ENCODE measurements at regions not wholly inside any gene's neighbourhood (a gene's known extent, or its start where the extent isn't known, plus 50 kb on each side); places are given as distances from the start of the nearest gene placed in this dataset.
"Not testable (repeated sequence)": the region's sequence is repeated elsewhere in the genome, so short reads cannot be mapped to it uniquely, and the experiment has no call there.

DNA sequence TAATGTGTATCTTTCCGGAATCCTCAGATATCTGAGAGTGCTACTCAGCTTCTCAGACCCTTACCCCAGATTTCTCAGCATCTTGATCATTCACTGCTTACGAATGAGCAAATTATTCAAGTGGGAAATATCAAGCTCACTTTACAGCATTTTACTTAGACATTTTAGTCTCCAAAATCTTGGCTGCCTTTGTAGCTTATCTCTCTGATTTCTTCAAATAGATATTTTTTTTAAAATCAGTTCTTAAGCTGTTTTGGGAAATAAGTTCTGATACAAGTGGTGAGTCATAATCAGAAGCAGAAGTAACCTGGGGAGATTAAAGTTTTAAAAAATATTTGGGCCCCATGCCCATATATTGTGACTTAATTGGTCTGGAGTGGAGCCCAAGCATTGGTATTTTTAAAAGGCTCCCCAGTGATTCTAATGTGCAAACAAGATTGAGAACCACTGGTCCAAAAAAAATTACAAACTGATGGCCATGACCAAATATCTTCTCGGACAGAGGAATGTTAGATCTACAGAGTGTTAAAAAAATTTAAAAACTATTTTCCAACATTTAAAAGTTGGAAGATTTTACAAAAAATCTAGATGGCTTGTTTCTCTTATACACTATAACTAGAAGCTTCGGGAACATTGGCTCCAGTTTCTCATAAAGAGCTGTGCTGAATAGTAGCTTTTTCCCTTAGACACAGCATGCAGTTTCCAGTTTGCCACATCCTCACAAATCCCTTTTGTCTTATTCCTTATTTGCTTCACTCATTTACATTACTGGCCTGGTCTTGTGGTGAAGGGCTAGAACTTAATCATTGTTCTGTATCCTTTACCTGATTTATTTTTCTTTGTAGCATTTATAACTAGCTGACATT lies 87.8 kb upstream of the BMAL1 start:
- H3K4me1 ChIP-seq (ENCODE audit: insufficient read depth, low read length): no peaks in the 10 kb centered on the region
- H3K27me3 ChIP-seq (ENCODE audit: control insufficient read depth in 1 of 2, insufficient read depth in 2 of 2, low read length in 2 of 2): no peaks in the 10 kb centered on the region
- H3K9me3 ChIP-seq (ENCODE audit: low read length): peaks cover 5% of the 10 kb centered on the region
- H3K27ac ChIP-seq (ENCODE audit: low read depth, low read length): no peak overlapping the region
- no peak overlapping the region for H3K9ac ChIP-seq (ENCODE audit: low read length)
- H3K36me3 ChIP-seq (ENCODE audit: insufficient read depth, low read length): no peaks in the 10 kb centered on the region
- H3K4me3 ChIP-seq (ENCODE audit: low read depth in 1 of 2, low read length in 2 of 2): no peak overlapping the region

DNA sequence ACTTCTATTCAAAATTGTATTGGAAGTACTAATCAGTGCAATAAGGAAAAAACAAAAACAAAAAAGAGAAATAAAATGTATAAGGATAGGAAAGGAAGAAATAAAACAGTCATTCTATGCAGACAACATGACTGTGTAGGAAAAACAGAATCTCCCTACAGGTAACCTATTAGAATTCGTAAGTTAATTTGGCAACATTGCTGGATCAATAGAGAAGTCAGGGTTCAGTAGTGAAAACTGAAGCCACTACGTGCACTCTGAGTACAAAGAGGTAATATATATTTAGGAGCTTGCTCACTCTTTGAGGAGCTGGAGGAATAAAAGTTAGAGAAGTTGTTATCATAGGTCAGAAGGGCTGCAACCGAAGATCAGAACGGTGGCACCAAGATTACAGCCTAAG lies 84.0 kb upstream of the BMAL1 start:
- Histone ChIP-seq H3K9ac (ENCODE audit: low read length) (no peak overlapping the region), H3K36me3 (ENCODE audit: insufficient read depth, low read length) (no peaks in the 10 kb centered on the region), H3K4me1 (ENCODE audit: insufficient read depth, low read length) (no peaks in the 10 kb centered on the region), H3K27me3 (ENCODE audit: control insufficient read depth in 1 of 2, insufficient read depth in 2 of 2, low read length in 2 of 2) (no peaks in the 10 kb centered on the region), H3K4me3 (ENCODE audit: low read depth in 1 of 2, low read length in 2 of 2) (no peak overlapping the region), H3K27ac (ENCODE audit: low read depth, low read length) (no peak overlapping the region), H3K9me3 (ENCODE audit: low read length) (peaks cover 9% of the 10 kb centered on the region)

DNA sequence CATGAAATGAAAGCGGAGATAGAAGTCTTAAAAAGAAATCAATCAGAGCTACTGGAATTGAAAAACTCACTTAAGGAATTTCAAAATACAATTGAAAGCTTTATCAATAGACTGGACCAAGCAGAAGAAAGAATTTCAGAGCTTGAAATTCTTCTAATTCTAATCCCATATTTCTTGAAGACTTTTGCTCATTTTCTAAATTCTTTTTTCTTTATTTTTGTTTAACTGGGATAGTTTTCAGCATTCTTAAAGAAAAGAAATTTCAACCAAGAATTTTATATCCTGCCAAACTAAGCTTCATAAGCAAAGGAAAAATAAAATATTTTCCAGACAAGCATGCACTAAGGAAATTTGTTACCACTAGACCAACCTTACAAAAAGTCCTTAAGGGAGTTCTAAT lies 80.2 kb upstream of the BMAL1 start:
- H3K9ac ChIP-seq (ENCODE audit: low read length); H3K4me1 ChIP-seq (ENCODE audit: insufficient read depth, low read length); H3K4me3 ChIP-seq (ENCODE audit: low read depth in 1 of 2, low read length in 2 of 2); H3K36me3 ChIP-seq (ENCODE audit: insufficient read depth, low read length); H3K9me3 ChIP-seq (ENCODE audit: low read length); H3K27ac ChIP-seq (ENCODE audit: low read depth, low read length); H3K27me3 ChIP-seq (ENCODE audit: control insufficient read depth in 1 of 2, insufficient read depth in 2 of 2, low read length in 2 of 2): not testable (repeated sequence)

DNA sequence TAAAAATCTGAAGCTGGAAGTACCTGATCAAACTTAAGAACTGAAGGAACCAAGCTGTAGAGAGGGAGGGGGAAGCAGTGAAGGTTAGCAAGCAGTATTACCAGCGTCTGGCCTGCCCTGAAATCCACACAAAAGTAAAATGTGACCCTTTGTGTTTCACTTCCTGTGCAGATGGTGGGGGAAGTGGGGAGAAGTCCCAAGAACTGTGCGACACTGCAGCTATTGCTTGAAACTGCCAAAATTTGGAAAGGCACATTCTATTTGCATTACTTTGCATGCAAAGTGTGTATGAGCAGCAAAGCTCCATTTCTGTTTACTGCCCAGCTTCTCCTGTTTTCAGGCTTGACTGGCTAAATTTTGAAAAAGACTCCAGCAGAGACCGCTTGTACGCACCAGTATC lies 72.1 kb upstream of the BMAL1 start:
- Histone ChIP-seq H3K9me3 (ENCODE audit: low read length) (no peaks in the 10 kb centered on the region), H3K27ac (ENCODE audit: low read depth, low read length) (no peak overlapping the region), H3K9ac (ENCODE audit: low read length) (no peak overlapping the region), H3K27me3 (ENCODE audit: control insufficient read depth in 1 of 2, insufficient read depth in 2 of 2, low read length in 2 of 2) (no peaks in the 10 kb centered on the region), H3K4me3 (ENCODE audit: low read depth in 1 of 2, low read length in 2 of 2) (no peak overlapping the region), H3K36me3 (ENCODE audit: insufficient read depth, low read length) (no peaks in the 10 kb centered on the region), H3K4me1 (ENCODE audit: insufficient read depth, low read length) (no peaks in the 10 kb centered on the region)

DNA sequence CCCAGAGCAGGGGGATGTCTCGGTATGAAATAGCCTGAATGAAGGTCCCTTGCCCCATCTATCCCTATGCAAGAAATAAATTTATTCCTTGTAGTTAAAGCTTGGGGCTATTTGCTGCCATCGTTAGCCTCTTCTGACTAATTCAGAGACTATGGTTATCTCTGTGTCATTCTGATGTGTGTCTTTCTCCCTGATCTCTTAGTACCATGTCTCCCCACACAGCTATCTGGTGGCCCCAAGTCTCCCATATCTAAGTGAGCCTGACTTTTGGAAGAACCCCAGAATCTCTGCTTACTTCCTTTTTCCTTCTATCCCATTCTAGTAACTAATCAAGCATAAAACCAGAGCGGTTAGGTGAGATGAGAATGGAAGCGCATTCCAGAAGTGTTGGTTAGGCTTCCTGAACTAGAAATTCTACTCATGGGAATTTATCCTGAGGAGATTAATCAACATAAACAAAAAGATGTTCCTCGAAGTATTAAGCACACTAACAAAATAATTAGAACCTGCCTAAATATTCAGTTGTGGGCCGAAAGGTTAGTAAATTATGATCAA lies 71.4 kb upstream of the BMAL1 start:
- Histone ChIP-seq H3K27me3 (ENCODE audit: control insufficient read depth in 1 of 2, insufficient read depth in 2 of 2, low read length in 2 of 2) (no peaks in the 10 kb centered on the region), H3K36me3 (ENCODE audit: insufficient read depth, low read length) (no peaks in the 10 kb centered on the region), H3K9me3 (ENCODE audit: low read length) (no peaks in the 10 kb centered on the region), H3K4me1 (ENCODE audit: insufficient read depth, low read length) (no peaks in the 10 kb centered on the region), H3K9ac (ENCODE audit: low read length) (no peak overlapping the region), H3K4me3 (ENCODE audit: low read depth in 1 of 2, low read length in 2 of 2) (no peak overlapping the region), H3K27ac (ENCODE audit: low read depth, low read length) (no peak overlapping the region)

DNA sequence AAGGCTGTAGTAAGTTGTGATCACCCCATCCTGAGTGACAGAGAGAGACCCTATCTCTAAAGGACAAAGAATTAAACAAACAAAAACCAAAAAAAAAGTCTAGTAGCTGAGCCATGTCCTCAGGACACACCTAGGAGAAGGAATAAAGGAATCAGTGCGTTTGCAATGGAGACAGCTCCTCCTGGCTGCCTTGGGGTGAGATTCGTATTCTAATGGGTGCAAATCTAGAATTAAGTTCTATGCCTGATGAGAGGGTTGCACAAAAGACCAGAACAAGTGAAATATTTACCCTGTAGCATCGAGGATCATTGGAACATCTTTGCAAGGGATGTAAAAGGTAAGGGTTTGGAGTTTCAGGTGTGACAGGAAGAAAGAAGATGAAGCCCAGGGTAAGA lies 70.3 kb upstream of the BMAL1 start:
- Histone ChIP-seq H3K4me3 (ENCODE audit: low read depth in 1 of 2, low read length in 2 of 2) (no peak overlapping the region), H3K4me1 (ENCODE audit: insufficient read depth, low read length) (no peaks in the 10 kb centered on the region), H3K9ac (ENCODE audit: low read length) (no peak overlapping the region), H3K9me3 (ENCODE audit: low read length) (no peaks in the 10 kb centered on the region), H3K36me3 (ENCODE audit: insufficient read depth, low read length) (no peaks in the 10 kb centered on the region), H3K27me3 (ENCODE audit: control insufficient read depth in 1 of 2, insufficient read depth in 2 of 2, low read length in 2 of 2) (no peaks in the 10 kb centered on the region), H3K27ac (ENCODE audit: low read depth, low read length) (no peak overlapping the region)

DNA sequence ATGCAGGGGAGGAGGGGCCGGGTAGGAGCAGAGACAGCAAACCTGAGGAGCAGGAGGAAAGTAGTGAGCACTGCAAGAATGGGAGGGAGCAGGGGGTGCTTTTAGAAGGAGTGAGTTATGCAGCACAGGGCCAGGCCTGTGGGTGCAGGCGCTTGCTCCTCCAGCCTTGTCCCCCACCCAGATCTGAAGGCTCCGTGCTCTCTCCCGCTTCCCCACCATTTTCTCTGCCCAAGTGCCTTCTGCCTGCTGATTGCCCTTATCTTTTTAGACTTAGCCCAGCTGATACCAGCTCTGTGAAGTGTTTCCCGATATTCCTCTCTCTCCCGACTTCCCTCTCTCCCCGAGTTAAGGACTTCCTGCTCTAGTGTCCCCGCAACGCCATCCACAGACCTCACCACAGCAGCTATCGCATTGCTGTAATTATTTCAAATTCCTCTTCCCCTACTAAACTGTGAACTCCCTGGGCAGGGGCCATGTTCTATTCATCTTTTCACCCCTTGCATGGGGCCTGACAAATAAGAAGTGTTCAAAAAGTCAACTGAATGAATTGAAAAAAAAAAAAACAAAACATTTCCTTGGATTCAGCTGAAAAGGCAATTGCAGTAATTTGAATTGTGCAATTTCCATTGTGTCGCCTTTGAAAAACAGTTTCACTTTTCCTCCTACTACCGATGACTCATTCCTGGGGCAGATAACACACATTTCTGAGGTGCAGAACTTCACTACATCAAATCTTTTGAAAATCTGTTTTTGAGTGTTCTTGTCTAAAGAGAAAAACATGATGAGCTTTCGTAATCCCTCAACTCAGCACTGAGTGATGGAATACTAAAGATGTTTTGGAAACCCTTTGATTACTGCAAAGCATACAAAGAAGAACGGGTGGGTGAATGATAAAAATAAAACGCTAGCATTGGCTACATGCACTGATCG lies 69.7 kb upstream of the BMAL1 start:
- Histone ChIP-seq H3K27me3 (ENCODE audit: control insufficient read depth in 1 of 2, insufficient read depth in 2 of 2, low read length in 2 of 2) (no peaks in the 10 kb centered on the region), H3K9me3 (ENCODE audit: low read length) (no peaks in the 10 kb centered on the region), H3K4me3 (ENCODE audit: low read depth in 1 of 2, low read length in 2 of 2) (peak overlapping the region; percentile 13 to 42), H3K27ac (ENCODE audit: low read depth, low read length) (no peak overlapping the region), H3K36me3 (ENCODE audit: insufficient read depth, low read length) (no peaks in the 10 kb centered on the region), H3K9ac (ENCODE audit: low read length) (no peak overlapping the region), H3K4me1 (ENCODE audit: insufficient read depth, low read length) (no peaks in the 10 kb centered on the region)

DNA sequence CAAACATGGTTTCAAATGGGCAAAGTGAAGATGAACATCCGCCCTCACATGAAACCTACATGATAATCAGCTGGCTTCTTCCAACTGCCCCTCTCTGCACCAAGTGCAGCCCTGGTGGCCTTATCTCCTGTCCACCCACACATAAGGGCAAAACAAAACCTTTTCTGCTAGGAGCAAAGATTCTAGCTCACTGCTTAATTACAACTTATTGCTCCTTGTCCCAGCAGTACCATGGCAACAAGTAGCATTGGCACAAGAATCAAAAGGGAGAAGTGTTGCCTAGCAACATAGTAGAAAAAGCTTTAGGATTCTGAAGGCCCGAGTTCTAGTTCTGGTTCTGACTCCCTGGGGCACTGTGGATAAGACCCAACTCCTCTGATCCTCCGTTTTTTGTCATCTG lies 68.7 kb upstream of the BMAL1 start:
- no peak overlapping the region for H3K9ac ChIP-seq (ENCODE audit: low read length)
- no peaks in the 10 kb centered on the region for H3K4me1 ChIP-seq (ENCODE audit: insufficient read depth, low read length)
- no peaks in the 10 kb centered on the region for H3K36me3 ChIP-seq (ENCODE audit: insufficient read depth, low read length)
- H3K9me3 ChIP-seq (ENCODE audit: low read length): no peaks in the 10 kb centered on the region
- no peak overlapping the region for H3K27ac ChIP-seq (ENCODE audit: low read depth, low read length)
- H3K27me3 ChIP-seq (ENCODE audit: control insufficient read depth in 1 of 2, insufficient read depth in 2 of 2, low read length in 2 of 2): no peaks in the 10 kb centered on the region
- no peak overlapping the region for H3K4me3 ChIP-seq (ENCODE audit: low read depth in 1 of 2, low read length in 2 of 2)

DNA sequence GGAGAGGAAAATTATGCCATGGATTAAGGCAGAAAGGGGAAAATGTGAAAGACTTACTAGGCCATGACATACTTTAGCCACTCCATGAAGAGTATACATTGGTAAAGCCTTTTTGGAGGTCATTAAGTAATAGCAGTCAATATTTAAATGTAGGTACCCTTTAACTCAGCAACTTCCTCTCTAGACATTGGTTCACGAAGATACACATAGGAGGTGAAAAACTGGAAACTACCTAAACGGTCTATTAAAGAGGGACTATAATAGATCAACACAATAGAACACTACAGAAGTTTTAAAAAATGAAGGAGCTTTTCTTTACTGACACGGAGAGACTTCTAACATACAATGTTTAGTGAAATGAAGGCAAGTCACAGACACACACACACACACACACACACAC lies 68.2 kb upstream of the BMAL1 start:
- H3K27ac ChIP-seq (ENCODE audit: low read depth, low read length): no peak overlapping the region
- H3K36me3 ChIP-seq (ENCODE audit: insufficient read depth, low read length): no peaks in the 10 kb centered on the region
- H3K9ac ChIP-seq (ENCODE audit: low read length): no peak overlapping the region
- no peaks in the 10 kb centered on the region for H3K9me3 ChIP-seq (ENCODE audit: low read length)
- no peaks in the 10 kb centered on the region for H3K4me1 ChIP-seq (ENCODE audit: insufficient read depth, low read length)
- H3K27me3 ChIP-seq (ENCODE audit: control insufficient read depth in 1 of 2, insufficient read depth in 2 of 2, low read length in 2 of 2): no peaks in the 10 kb centered on the region
- no peak overlapping the region for H3K4me3 ChIP-seq (ENCODE audit: low read depth in 1 of 2, low read length in 2 of 2)

DNA sequence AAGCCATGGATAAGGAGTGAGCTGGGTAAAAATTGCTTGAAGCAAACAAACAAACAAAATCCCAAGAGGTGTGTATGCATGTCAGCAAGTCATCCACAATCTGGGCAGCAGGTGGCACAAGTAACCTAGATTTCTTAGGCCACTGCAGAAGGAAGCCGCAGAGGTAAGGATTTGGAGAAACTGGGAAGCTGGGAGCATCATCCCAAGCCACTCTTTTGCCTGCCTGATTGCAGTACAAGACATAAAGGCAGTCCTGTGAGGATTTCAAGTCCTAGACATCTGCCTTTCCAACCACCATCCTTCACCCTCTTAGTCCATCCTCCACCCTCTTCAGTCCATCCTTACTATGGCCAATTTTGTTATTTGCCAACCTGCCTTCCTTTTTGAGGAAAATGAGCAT lies 67.2 kb upstream of the BMAL1 start:
- H3K9ac ChIP-seq (ENCODE audit: low read length): no peak overlapping the region
- no peaks in the 10 kb centered on the region for H3K27me3 ChIP-seq (ENCODE audit: control insufficient read depth in 1 of 2, insufficient read depth in 2 of 2, low read length in 2 of 2)
- no peak overlapping the region for H3K27ac ChIP-seq (ENCODE audit: low read depth, low read length)
- no peak overlapping the region for H3K4me3 ChIP-seq (ENCODE audit: low read depth in 1 of 2, low read length in 2 of 2)
- no peaks in the 10 kb centered on the region for H3K9me3 ChIP-seq (ENCODE audit: low read length)
- no peaks in the 10 kb centered on the region for H3K4me1 ChIP-seq (ENCODE audit: insufficient read depth, low read length)
- no peaks in the 10 kb centered on the region for H3K36me3 ChIP-seq (ENCODE audit: insufficient read depth, low read length)

DNA sequence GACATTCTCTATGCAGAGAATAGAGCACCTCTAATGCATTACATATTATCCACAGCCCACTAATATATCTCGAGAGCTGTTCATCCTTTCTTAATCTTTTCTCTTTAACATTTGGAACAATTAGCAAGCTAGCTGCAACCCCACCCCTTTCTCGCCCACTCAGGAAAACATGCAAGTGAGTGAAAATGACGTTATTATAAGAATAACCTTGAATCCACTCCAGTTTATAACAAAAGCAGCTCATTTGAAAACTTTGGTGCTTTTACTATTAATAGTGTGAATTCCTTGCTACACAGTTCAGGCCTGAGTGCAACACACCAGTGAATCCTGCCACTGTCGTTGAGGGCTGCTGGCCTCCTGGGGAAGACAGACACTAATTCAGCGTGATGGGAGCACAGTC lies 63.3 kb upstream of the BMAL1 start:
- Histone ChIP-seq H3K27me3 (ENCODE audit: control insufficient read depth in 1 of 2, insufficient read depth in 2 of 2, low read length in 2 of 2) (no peaks in the 10 kb centered on the region), H3K9me3 (ENCODE audit: low read length) (no peaks in the 10 kb centered on the region), H3K4me3 (ENCODE audit: low read depth in 1 of 2, low read length in 2 of 2) (no peak overlapping the region), H3K4me1 (ENCODE audit: insufficient read depth, low read length) (no peaks in the 10 kb centered on the region), H3K36me3 (ENCODE audit: insufficient read depth, low read length) (no peaks in the 10 kb centered on the region), H3K9ac (ENCODE audit: low read length) (no peak overlapping the region), H3K27ac (ENCODE audit: low read depth, low read length) (no peak overlapping the region)
